ENCODE measurements at regions not wholly inside any gene's neighbourhood (a gene's known extent, or its start where the extent isn't known, plus 50 kb on each side); places are given as distances from the start of the nearest gene placed in this dataset.

GRCh38 chr11:91947215-91947820, 277.3 kb upstream of the FAT3 start:
- DNase-seq: no peak

- no peak for DNase-seq
These were observed 278.1 kb upstream of the FAT3 start for GRCh38 chr11:91946397-91946951.

GRCh38 chr11:91935120-91935519, 289.5 kb upstream of the FAT3 start:
- DNase-seq: no peak

- DNase-seq: no peak
These were observed 292.3 kb upstream of the FAT3 start for GRCh38 chr11:91932151-91932821.

GRCh38 chr11:91927448-91927847, 297.2 kb upstream of the FAT3 start:
- DNase-seq: no peak

GRCh38 chr11:91926965-91927364, 297.7 kb upstream of the FAT3 start:
- no peak for DNase-seq

GRCh38 chr11:91922846-91923245, 301.8 kb upstream of the FAT3 start:
- DNase-seq: no peak

- DNase-seq: no peak
These were observed 302.6 kb upstream of the FAT3 start for GRCh38 chr11:91921974-91922373.

GRCh38 chr11:91913407-91913806, 311.2 kb upstream of the FAT3 start:
- no peak for DNase-seq

- no peak for DNase-seq
These were observed 312.3 kb upstream of the FAT3 start for GRCh38 chr11:91912322-91912721.

GRCh38 chr11:91906871-91907624, 317.6 kb upstream of the FAT3 start:
- DNase-seq: no peak

- DNase-seq: no peak
These were observed 319.5 kb upstream of the FAT3 start for GRCh38 chr11:91904792-91905785.

GRCh38 chr11:91902312-91902711, 322.3 kb upstream of the FAT3 start:
- DNase-seq: no peak

- no peak for DNase-seq
These were observed 344.0 kb upstream of the FAT3 start for GRCh38 chr11:91880660-91881059.

- no peak for DNase-seq
These were observed 347.9 kb upstream of the FAT3 start for GRCh38 chr11:91876746-91877145.

GRCh38 chr11:91872243-91872642, 352.4 kb upstream of the FAT3 start:
- no peak for DNase-seq

GRCh38 chr11:91871791-91872190, 352.8 kb upstream of the FAT3 start:
- DNase-seq: no peak

- DNase-seq: no peak
These were observed 353.6 kb upstream of the FAT3 start for GRCh38 chr11:91871048-91871447.

GRCh38 chr11:91869686-91870085, 354.9 kb upstream of the FAT3 start:
- no peak for DNase-seq

- DNase-seq: no peak
These were observed 358.0 kb upstream of the FAT3 start for GRCh38 chr11:91866642-91867041.

GRCh38 chr11:91860661-91861060, 364.0 kb upstream of the FAT3 start:
- no peak for DNase-seq

- DNase-seq: no peak
These were observed 365.0 kb upstream of the FAT3 start for GRCh38 chr11:91859666-91860065.

GRCh38 chr11:91857179-91857578, 367.4 kb upstream of the FAT3 start:
- no peak for DNase-seq
